ENCODE measurements at regions not wholly inside any gene's neighbourhood (a gene's known extent, or its start where the extent isn't known, plus 50 kb on each side); places are given as distances from the start of the nearest gene placed in this dataset.
"Not testable (repeated sequence)": the region's sequence is repeated elsewhere in the genome, so short reads cannot be mapped to it uniquely, and the experiment has no call there.

DNA sequence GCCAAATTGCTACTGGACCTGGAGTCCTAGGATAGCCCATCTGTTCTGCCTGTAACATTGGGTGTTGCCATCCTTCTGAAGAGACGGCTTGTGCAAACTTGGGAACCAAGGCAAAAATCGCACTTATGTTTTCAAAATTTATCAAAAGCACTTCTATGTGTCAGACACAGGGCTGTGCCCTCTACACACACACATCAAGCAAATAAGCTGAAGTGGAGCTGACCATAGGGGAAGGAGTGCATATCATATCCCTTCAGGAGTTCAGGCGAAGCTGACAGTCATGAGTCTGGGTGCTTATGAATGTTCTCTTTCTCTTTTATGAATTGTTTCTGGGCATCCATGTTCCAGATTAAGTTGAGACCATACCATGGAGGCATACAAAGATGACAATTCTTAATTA, 247.9 kb downstream of the CYRIA start:
- no peak for DNase-seq (ENCODE audit: low read depth)
- H3K4me3 ChIP-seq (ENCODE audit: control insufficient read depth, low read depth, low read length) = no peak overlapping the region
- TF ChIP-seq, protein P1, sequence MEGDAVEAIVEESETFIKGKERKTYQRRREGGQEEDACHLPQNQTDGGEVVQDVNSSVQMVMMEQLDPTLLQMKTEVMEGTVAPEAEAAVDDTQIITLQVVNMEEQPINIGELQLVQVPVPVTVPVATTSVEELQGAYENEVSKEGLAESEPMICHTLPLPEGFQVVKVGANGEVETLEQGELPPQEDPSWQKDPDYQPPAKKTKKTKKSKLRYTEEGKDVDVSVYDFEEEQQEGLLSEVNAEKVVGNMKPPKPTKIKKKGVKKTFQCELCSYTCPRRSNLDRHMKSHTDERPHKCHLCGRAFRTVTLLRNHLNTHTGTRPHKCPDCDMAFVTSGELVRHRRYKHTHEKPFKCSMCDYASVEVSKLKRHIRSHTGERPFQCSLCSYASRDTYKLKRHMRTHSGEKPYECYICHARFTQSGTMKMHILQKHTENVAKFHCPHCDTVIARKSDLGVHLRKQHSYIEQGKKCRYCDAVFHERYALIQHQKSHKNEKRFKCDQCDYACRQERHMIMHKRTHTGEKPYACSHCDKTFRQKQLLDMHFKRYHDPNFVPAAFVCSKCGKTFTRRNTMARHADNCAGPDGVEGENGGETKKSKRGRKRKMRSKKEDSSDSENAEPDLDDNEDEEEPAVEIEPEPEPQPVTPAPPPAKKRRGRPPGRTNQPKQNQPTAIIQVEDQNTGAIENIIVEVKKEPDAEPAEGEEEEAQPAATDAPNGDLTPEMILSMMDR (conservative IDR thresholded peaks at IDR 0.05; ENCODE audit: control insufficient read depth, insufficient read depth, low read depth, low read length) = no peak

DNA sequence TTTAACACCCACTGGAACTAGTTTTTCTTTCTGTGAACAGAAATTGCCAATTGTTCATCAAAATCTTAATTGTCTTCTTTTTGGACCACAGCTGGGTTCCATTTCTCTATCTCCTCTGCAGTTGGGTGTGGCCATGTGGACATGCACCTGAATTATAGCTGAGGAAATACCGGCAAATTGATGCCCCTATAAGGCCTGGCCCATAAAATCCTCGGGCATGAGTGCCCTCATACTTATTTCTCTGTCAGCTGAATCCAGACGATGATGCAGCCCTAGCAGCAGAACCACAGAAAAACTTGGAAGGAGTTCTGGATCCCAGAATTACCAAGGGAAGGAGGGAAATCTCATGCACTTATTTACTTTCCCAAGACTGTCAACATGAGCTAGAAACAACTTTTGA, 249.0 kb downstream of the CYRIA start:
- no peak for DNase-seq (ENCODE audit: low read depth)
- H3K4me3 ChIP-seq (ENCODE audit: control insufficient read depth, low read depth, low read length) = no peak overlapping the region
- TF ChIP-seq, protein P1 (conservative IDR thresholded peaks at IDR 0.05; ENCODE audit: control insufficient read depth, insufficient read depth, low read depth, low read length) = no peak

DNA sequence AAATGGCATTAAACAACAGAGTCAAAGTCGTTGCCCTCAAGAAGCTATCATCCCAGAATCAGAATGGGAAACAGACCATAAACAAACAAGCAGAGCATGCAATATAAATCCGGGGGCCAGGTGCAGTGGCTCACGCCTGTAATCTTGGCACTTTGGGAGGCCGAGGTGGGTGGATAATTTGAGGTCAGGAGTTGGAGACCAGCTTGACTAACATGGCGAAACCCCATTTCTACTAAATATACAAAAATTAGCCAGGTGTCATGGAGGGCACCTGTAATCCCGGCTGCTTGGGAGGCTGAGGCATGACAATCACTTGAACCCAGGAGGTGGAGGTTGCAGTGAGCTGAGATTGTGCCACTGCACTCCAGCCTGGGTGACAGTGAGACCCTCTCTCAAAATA, 249.8 kb downstream of the CYRIA start:
- H3K4me3 ChIP-seq (ENCODE audit: control insufficient read depth, low read depth, low read length); DNase-seq (ENCODE audit: low read depth): not testable (repeated sequence)

DNA sequence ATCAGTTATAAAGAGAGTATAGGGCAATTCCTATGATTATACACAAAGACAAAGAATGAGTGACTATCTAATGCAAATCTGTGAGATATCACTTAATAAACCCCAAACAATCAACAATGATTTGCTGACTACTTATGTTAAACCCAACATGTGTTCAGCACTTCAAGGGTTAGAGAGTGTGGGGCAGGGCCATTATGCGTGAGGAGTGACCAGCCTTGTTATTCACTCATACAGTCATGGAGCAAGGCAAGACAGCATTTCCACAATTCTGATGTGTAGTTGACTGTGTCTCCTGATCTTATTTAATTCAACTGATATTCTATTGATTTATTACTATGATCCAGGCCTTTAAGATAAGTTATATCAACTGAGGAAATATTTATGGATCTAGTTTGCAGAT, 251.7 kb downstream of the CYRIA start:
- no peak overlapping the region for H3K4me3 ChIP-seq (ENCODE audit: control insufficient read depth, low read depth, low read length)
- TF ChIP-seq, protein P1 (conservative IDR thresholded peaks at IDR 0.05; ENCODE audit: control insufficient read depth, insufficient read depth, low read depth, low read length) = no peak
- DNase-seq (ENCODE audit: low read depth) = no peak

DNA sequence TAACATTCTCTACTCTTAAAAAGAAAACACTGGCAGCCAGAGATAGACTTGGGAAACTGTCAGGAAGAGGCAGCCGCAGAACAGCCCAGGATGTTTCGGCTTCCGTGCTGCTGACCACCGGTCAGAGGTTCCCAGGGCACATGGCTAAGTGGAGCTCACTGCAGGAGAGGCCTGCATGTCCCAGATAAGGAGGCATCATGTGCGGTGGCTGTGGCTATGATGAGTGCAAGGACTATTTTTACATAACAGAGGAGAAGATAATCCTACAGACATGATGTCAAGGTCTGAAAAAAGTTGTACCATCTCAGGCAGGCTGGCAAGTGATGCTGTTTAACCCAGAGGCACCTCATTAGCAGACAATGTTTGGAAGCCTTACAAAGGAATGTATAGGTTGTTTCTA, 252.3 kb downstream of the CYRIA start:
- DNase-seq (ENCODE audit: low read depth) = no peak
- H3K4me3 ChIP-seq (ENCODE audit: control insufficient read depth, low read depth, low read length) = no peak overlapping the region
- TF ChIP-seq, protein P1 (conservative IDR thresholded peaks at IDR 0.05; ENCODE audit: control insufficient read depth, insufficient read depth, low read depth, low read length) = no peak

DNA sequence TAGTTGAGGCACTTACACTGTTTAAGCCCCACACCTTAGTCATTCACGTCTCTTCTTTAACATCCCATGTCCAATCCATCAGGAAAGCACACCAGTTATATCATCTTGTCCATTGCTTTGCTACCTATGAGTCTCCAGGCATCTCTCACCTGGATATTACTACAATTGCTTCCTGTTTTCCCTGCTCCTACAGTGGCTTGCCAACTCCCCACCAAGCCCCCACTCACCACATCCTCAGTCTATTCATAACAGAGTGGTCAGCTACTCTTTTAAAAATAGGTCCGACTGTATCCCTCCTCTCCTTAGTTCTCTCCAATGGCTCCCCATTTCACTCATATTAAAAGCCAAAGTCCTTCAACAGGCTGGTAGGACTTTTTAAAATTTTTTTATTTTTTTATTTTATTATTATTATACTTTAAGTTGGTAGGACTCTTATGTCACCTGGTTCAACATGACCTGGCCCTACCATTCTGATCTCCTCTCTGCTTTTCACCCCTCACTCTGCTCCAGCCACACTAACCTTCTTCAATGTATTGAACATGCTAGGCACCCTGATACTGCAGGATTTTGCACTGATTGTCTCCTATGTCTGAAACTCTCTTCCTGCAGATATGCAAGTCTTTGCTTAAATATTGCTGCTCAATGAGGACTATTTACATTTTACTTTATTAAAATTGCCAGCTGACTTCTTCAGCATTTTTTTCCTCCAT, 253.2 kb downstream of the CYRIA start:
- TF ChIP-seq, protein P1 (conservative IDR thresholded peaks at IDR 0.05; ENCODE audit: control insufficient read depth, insufficient read depth, low read depth, low read length) = no peak
- no peak for DNase-seq (ENCODE audit: low read depth)
- H3K4me3 ChIP-seq (ENCODE audit: control insufficient read depth, low read depth, low read length) = no peak overlapping the region

DNA sequence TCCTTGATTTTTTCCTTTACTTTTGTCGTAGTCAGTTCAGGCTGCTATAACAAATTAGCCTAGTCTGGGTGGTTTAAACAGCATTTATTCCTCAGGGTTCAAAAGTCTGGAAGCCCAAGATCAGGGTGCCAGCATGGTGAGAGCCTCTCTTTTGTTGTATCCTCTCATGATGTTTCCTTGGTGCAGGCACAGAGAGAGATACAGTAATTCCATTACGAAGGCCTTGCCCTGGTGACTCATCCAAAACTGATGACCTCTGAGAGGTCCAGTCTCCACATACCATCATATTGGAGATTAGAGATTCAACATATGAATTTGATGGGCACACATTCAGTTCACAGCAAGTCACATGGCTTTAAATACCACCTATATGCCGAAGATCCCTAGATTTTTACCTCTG, 253.8 kb downstream of the CYRIA start:
- TF ChIP-seq, protein P1 (conservative IDR thresholded peaks at IDR 0.05; ENCODE audit: control insufficient read depth, insufficient read depth, low read depth, low read length) = no peak
- H3K4me3 ChIP-seq (ENCODE audit: control insufficient read depth, low read depth, low read length) = no peak overlapping the region
- no peak for DNase-seq (ENCODE audit: low read depth)
